HFFc6 (cell line): ENCODE measurements at regions not wholly inside any gene's neighbourhood (a gene's known extent, or its start where the extent isn't known, plus 50 kb on each side); places are given as distances from the start of the nearest gene placed in this dataset.

ENCODE experiments used
- DNase-seq: peaks from one replicate; pipeline ENCODE4 v3.0.0-alpha.2; 2018
- H3K27ac Mint-ChIP-seq: 2 replicates; pipeline ENCODE4 v1.8.0; 2020; ENCODE audit warnings: mild to moderate bottlenecking, mixed read lengths
- H3K27me3 Mint-ChIP-seq: 2 replicates; pipeline ENCODE4 v1.8.0; 2021; ENCODE audit warnings: mild to moderate bottlenecking, moderate library complexity, mixed read lengths; ENCODE audit not compliant: insufficient read depth
- H3K36me3 Mint-ChIP-seq: 2 replicates; pipeline ENCODE4 v1.8.0; 2021; ENCODE audit warnings: low read depth, mixed read lengths
- H3K4me1 Mint-ChIP-seq: 2 replicates; pipeline ENCODE4 v1.8.0; 2020; ENCODE audit warnings: low read depth, mixed read lengths
- H3K4me3 Mint-ChIP-seq: 2 replicates; pipeline ENCODE4 v1.8.0; 2020; ENCODE audit warnings: mild to moderate bottlenecking, moderate library complexity, mixed read lengths
- H3K9me3 Mint-ChIP-seq: 2 replicates; pipeline ENCODE4 v1.8.0; 2020; ENCODE audit warnings: mild to moderate bottlenecking, mixed read lengths
- CTCF ChIP-seq: fragments of 200-600 bp; sonication (generic); IDR thresholded peaks from 2 replicates; pipeline ENCODE4 v1.5.0; 2021; ENCODE audit warnings: antibody characterized with exemption, mild to moderate bottlenecking

GRCh38 chr3:41095702-41096101 lies 103.6 kb upstream of the CTNNB1 start:
- DNase-seq, result no peak
- Mint-ChIP-seq H3K4me1 (no peaks in the 10 kb centered on the region), H3K9me3 (peaks cover 10% of the 10 kb centered on the region), H3K27me3 (peaks cover 3% of the 10 kb centered on the region; the same call in 1 of the 2 replicates), H3K36me3 (no peaks in the 10 kb centered on the region), H3K27ac (no peak overlapping the region), H3K4me3 (no peak overlapping the region)
- TF ChIP-seq CTCF, result no peak

GRCh38 chr3:41097896-41098496 lies 101.3 kb upstream of the CTNNB1 start:
- no peak for TF ChIP-seq CTCF
- DNase-seq, result no peak
- Mint-ChIP-seq H3K4me1 (no peaks in the 10 kb centered on the region), H3K27me3 (no peaks in the 10 kb centered on the region; the same call in 1 of the 2 replicates), H3K4me3 (no peak overlapping the region), H3K9me3 (peaks cover 10% of the 10 kb centered on the region), H3K27ac (no peak overlapping the region), H3K36me3 (no peaks in the 10 kb centered on the region)

- TF ChIP-seq CTCF, result no peak
- DNase-seq, result no peak
Measured at GRCh38 chr3:41101231-41101630, 98.1 kb upstream of the CTNNB1 start.

GRCh38 chr3:41102053-41102556 lies 97.2 kb upstream of the CTNNB1 start:
- no peak for TF ChIP-seq CTCF
- Mint-ChIP-seq H3K36me3 (no peaks in the 10 kb centered on the region), H3K4me1 (no peaks in the 10 kb centered on the region), H3K4me3 (no peak overlapping the region), H3K9me3 (peaks cover 6% of the 10 kb centered on the region; the same call in 1 of the 2 replicates), H3K27me3 (peaks cover 4% of the 10 kb centered on the region; the same call in 1 of the 2 replicates), H3K27ac (no peak overlapping the region)
- DNase-seq, result no peak

More at GRCh38 chr3:41101231-41101630, 98.1 kb upstream of the CTNNB1 start:
- Mint-ChIP-seq H3K36me3 (no peaks in the 10 kb centered on the region), H3K27me3 (peaks cover 4% of the 10 kb centered on the region; the same call in 1 of the 2 replicates), H3K9me3 (peaks cover 6% of the 10 kb centered on the region; the same call in 1 of the 2 replicates), H3K4me1 (no peaks in the 10 kb centered on the region), H3K4me3 (no peak overlapping the region), H3K27ac (no peak overlapping the region)

GRCh38 chr3:41102750-41103149 lies 96.6 kb upstream of the CTNNB1 start:
- peaks cover 6% of the 10 kb centered on the region; the same call in 1 of the 2 replicates for H3K9me3 Mint-ChIP-seq
- DNase-seq, result no peak
- no peak overlapping the region for H3K4me3 Mint-ChIP-seq
- no peak for TF ChIP-seq CTCF
- H3K4me1 Mint-ChIP-seq, result no peaks in the 10 kb centered on the region
- H3K36me3 Mint-ChIP-seq, result no peaks in the 10 kb centered on the region
- H3K27me3 Mint-ChIP-seq, result peaks cover 4% of the 10 kb centered on the region; the same call in 1 of the 2 replicates
- H3K27ac Mint-ChIP-seq, result no peak overlapping the region
